Ectodermal cell (in vitro differentiated cells): ENCODE measurements at regions not wholly inside any gene's neighbourhood (a gene's known extent, or its start where the extent isn't known, plus 50 kb on each side); places are given as distances from the start of the nearest gene placed in this dataset.
"Not testable (repeated sequence)": the region's sequence is repeated elsewhere in the genome, so short reads cannot be mapped to it uniquely, and the experiment has no call there.

Source experiments
- H3K27ac ChIP-seq: 2 replicates; pipeline ENCODE4 v1.7.0; 2013; ENCODE audit warnings: mild to moderate bottlenecking, low read depth, low read length; ENCODE audit not compliant: insufficient read depth, poor library complexity, severe bottlenecking
- H3K27me3 ChIP-seq: 2 replicates; pipeline ENCODE4 v1.7.0; 2013; ENCODE audit warnings: mild to moderate bottlenecking, low read length; ENCODE audit not compliant: insufficient read depth, control insufficient read depth, poor library complexity, severe bottlenecking
- H3K36me3 ChIP-seq: one replicate; pipeline ENCODE4 v1.7.0; 2013; ENCODE audit warnings: low read length; ENCODE audit not compliant: control insufficient read depth, insufficient read depth
- H3K4me1 ChIP-seq: one replicate; pipeline ENCODE4 v1.7.0; 2013; ENCODE audit warnings: low read length; ENCODE audit not compliant: control insufficient read depth, insufficient read depth
- H3K4me3 ChIP-seq: 2 replicates; pipeline ENCODE4 v1.7.0; 2013; ENCODE audit warnings: low read depth, low read length, control low read depth; ENCODE audit not compliant: insufficient read depth
- H3K9me3 ChIP-seq: 2 replicates; pipeline ENCODE4 v1.7.0; 2013; ENCODE audit warnings: mild to moderate bottlenecking, low read length, moderate library complexity; ENCODE audit not compliant: control insufficient read depth
- WGBS, 2 experiments: methylation state at CpG; one replicate each; pipeline ENCODE4 v1.1.7; 2013; ENCODE audit warnings: missing lambda C conversion rate in 2 of 2; 5-methylcytosine and 5-hydroxymethylcytosine counted together

DNA sequence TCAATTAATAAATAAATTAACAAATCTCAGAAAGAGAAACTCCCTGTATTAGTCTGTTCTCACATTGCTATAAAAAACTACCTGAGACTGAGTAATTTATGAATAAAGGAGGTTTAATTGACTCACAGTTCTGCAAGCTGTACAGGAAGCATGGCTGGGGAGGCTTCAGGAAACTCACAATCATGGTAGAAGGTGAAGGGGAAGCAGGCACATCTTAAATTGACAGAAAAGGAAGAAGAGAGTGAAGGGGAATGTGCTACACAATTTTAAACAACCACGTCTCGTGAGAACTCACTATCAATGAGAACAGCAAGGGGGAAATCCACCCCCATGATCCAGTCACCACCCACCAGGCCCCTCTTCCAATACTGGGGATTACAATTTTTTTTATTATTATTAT is 358.3 kb upstream of the KIAA1217 start:
- H3K4me1 ChIP-seq, result no peaks in the 10 kb centered on the region
- H3K27me3 ChIP-seq, result no peaks in the 10 kb centered on the region
- 88 to 90% methylated on average over 2 of the region's 2 CpGs for WGBS, 2 experiments
- no peak overlapping the region for H3K27ac ChIP-seq
- H3K9me3 ChIP-seq, result no peaks in the 10 kb centered on the region
- H3K4me3 ChIP-seq, result no peak overlapping the region
- H3K36me3 ChIP-seq, result no peaks in the 10 kb centered on the region

DNA sequence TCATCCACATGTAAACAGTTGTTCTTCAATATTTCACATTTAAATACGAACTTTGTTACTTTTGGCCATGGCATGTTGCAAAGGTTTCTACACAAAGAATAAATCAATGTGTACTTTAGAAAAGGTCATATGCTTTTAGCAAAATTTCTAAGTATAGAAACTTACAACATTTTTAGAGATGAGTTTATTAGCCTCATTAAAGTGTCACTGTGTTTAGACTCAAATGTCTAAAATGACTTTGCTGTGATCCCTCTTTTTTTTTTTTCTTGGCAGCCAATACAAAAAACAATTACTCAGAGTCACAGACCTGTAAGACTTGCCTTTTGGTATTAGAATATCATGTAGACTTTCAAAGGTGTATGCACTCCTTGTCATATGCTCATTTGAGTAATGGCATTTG is 349.3 kb upstream of the KIAA1217 start:
- Histone ChIP-seq H3K9me3 (no peaks in the 10 kb centered on the region), H3K4me3 (no peak overlapping the region), H3K36me3 (no peaks in the 10 kb centered on the region), H3K27me3 (no peaks in the 10 kb centered on the region), H3K4me1 (no peaks in the 10 kb centered on the region), H3K27ac (no peak overlapping the region)
- WGBS, 2 experiments, result 100% methylated on average over 1 of the region's 1 CpG

DNA sequence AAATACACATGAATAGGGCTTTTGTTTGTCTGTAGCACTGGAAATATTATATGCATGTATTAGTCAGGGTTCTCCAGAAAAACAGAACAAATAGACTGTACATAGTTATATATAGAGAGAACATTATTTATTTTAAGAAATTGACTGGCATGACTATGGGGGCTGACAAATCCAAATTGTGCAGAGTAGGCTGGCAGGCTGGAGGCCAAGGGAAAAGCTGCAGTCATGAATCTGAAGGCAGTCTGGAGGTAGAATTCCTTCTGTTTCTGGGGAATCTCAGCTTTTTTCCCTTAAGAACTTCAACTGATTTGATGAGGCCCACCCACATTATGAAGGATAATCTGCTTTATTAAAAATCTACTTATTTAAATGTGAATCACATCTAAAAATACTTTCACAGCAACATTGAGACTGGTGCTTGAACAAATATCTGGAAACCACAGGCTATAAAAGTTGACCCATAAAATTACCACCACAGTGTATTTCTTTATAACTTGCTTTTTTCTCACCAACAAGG is 344.2 kb upstream of the KIAA1217 start:
- Histone ChIP-seq H3K4me1 (no peaks in the 10 kb centered on the region), H3K27ac (no peak overlapping the region), H3K9me3 (no peaks in the 10 kb centered on the region), H3K27me3 (no peaks in the 10 kb centered on the region), H3K36me3 (no peaks in the 10 kb centered on the region), H3K4me3 (no peak overlapping the region)

DNA sequence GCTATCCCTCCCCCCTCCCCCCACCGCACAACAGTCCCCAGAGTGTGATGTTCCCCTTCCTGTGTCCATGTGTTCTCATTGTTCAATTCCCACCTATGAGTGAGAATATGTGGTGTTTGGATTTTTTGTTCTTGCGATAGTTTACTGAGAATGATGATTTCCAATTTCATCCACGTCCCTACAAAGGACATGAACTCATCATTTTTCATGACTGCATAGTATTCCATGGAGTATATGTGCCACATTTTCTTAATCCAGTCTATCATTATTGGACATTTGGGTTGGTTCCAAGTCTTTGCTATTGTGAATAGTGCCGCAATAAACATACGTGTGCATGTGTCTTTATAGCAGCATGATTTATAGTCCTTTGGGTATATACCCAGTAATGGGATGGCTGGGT is 342.0 kb upstream of the KIAA1217 start:
- not testable (repeated sequence) for H3K9me3 ChIP-seq, H3K27me3 ChIP-seq, H3K36me3 ChIP-seq, H3K4me3 ChIP-seq, H3K4me1 ChIP-seq, H3K27ac ChIP-seq
- WGBS, 2 experiments, result 83% methylated on average over 1 of the region's 5 CpGs; no CpG with 5 or more reads in 1 of the 2 experiments

DNA sequence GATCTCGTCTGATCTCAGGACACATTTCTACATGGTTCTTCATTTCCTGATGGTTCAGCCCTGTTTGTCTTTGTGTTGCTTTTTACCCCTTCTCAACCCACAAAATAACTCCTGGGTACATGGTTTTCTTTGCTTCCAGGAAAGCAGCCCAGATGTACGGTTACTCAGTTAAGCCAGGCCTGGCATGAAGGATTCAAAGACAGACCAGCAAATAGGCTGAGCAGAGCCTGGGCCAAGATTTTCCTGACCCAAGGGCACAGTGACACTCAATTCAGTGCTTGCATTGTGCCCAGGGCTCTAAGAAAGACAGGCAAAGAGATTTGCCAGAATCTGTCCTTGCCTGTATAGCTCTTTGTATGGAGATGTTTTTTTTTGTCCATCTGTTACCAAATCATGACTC is 340.8 kb upstream of the KIAA1217 start:
- peaks cover 3% of the 10 kb centered on the region for H3K4me1 ChIP-seq
- H3K27me3 ChIP-seq, result no peaks in the 10 kb centered on the region
- no peak overlapping the region for H3K4me3 ChIP-seq
- no peaks in the 10 kb centered on the region for H3K36me3 ChIP-seq
- H3K27ac ChIP-seq, result no peak overlapping the region
- WGBS, 2 experiments, result 91 to 95% methylated on average over 2 of the region's 2 CpGs
- H3K9me3 ChIP-seq, result no peaks in the 10 kb centered on the region

DNA sequence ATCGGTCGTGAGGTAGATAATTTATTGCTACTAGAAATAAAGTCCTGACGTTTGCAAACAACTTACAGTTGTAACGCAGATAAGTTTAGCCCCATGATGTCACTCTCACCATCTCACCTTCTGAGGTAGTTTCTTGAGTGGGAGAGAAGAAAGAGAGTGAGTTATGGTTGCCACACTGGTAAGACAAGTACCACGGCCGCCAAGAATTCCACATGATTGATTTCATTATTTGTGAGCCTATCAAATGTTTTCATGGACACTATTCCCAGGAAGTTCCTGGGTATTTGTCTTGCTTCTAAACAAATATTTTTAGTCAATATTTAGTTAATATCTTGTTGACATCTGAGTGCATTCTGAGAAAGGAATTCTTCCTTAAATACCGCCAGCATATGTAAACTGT is 339.4 kb upstream of the KIAA1217 start:
- H3K27me3 ChIP-seq, result no peaks in the 10 kb centered on the region
- H3K4me1 ChIP-seq, result peaks cover 3% of the 10 kb centered on the region
- 94 to 97% methylated on average over 6 of the region's 7 CpGs for WGBS, 2 experiments
- no peak overlapping the region for H3K4me3 ChIP-seq
- no peaks in the 10 kb centered on the region for H3K36me3 ChIP-seq
- no peaks in the 10 kb centered on the region for H3K9me3 ChIP-seq
- H3K27ac ChIP-seq, result no peak overlapping the region

DNA sequence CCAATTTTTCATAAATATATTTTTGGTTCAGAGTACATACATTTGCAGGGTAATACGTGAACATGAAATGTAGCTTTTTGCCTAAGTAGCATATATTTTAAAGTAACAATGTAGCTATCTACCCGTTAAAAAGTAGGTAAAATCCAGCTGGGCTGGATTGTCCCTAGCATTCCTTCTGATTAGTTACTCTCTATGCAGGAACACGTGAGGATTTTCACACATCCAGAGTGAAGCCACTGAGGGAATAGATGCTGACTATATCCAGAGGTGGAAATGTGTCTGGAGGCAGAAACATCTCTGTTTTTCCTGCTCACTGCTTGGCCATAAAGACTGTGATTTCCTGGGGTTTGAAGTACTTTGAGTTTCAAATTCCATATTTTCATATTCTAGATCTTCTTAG is 338.9 kb upstream of the KIAA1217 start:
- WGBS, 2 experiments, result 90 to 92% methylated on average over 3 of the region's 3 CpGs
- H3K27ac ChIP-seq, result no peak overlapping the region
- no peaks in the 10 kb centered on the region for H3K36me3 ChIP-seq
- no peaks in the 10 kb centered on the region for H3K27me3 ChIP-seq
- no peaks in the 10 kb centered on the region for H3K9me3 ChIP-seq
- no peak overlapping the region for H3K4me3 ChIP-seq
- peaks cover 3% of the 10 kb centered on the region for H3K4me1 ChIP-seq

DNA sequence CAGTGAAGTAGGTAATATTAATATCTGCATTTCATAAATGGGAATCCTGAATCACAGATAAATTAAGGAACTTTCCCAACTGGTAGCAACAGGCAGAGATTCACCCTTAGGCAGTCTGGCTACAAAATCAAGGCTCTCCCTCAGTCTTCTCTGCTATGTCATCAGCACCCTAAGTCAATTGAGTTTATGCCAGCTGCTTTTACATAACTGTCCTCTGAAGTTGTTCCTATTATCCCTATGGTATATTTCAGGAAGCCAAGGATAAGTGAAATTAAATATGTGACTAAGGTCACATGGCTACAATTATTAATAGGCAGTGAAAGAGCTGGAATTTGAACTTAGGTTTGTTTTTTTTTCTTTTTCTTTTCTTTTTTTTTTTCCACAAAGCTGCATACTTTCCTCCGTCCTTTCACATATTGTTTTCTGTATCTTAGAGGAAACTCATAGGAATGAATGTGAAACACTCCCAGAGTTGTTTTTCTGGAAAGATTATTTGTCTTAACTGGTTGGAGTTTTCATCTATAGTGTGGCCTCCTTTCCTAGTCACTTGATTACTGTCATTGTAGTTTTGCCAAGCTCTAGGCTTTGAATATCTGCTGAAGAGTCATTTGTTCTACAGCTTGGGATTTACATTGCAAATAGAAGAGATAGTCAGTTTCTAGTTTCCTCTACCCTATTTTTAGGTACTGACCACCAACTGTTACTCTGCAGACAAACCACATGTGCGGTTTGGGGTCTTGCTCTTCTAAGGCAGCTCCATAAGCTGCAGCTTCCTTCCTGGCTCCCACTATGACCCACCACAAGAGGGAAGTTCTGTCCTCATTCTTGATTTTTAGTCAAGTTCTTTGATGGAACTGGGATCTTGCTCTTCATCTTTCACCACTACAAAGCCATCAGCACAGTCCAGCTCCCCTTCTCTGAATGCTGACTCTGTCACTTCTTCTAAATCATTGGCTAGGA is 338.0 kb upstream of the KIAA1217 start:
- Histone ChIP-seq H3K4me1 (peaks cover 3% of the 10 kb centered on the region), H3K27me3 (no peaks in the 10 kb centered on the region), H3K9me3 (no peaks in the 10 kb centered on the region), H3K4me3 (no peak overlapping the region), H3K27ac (no peak overlapping the region), H3K36me3 (no peaks in the 10 kb centered on the region)
- WGBS, 2 experiments, result 81 to 85% methylated on average over 1 of the region's 2 CpGs

DNA sequence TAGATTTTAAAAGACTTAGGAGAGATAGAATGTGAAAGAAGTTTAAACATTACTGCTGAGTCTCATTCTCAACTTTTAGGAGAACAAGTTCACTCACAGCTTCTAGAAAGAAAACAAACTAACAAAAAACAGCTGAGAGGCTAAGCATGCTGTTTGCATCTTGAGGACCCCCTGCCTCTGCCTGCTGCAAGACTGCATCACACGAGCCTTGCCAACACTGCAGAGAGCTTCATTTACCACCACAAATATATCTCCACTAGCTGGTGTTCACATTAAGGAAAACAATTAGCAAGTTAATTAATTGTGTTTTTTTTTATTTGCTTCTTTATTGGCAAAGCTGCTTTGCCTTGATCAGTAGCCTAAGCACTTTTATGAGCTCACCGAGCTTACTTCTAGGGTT is 336.6 kb upstream of the KIAA1217 start:
- Histone ChIP-seq H3K27me3 (no peaks in the 10 kb centered on the region), H3K4me1 (peaks cover 3% of the 10 kb centered on the region), H3K36me3 (no peaks in the 10 kb centered on the region), H3K9me3 (no peaks in the 10 kb centered on the region), H3K4me3 (no peak overlapping the region), H3K27ac (no peak overlapping the region)
- 49 to 62% methylated on average over 2 of the region's 2 CpGs for WGBS, 2 experiments

DNA sequence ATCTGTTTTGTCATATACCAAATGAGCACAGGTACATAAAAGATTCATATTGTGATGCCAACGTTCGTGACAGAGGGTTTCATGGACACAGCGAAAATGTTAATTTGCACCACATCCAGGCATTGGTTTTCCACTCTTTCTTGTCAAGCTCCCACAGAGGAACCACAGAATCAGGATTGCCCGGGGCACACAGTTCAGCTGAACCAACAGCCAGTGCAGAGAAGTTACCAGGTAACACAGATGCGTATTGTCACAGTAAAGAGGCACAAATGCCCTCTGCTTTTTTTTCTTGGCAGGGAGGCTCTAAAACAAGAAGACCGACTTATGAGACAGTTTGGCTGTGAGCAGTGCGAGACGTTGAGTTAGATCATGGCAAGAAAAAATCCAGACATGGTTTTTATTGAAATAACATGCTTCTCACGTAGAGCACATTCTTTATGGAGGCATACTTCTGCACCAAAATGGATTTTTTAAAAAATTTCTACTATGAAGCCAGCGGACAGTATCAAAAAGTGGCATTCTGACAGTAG is 331.1 kb upstream of the KIAA1217 start:
- 91 to 92% methylated on average over 10 of the region's 10 CpGs for WGBS, 2 experiments
- Histone ChIP-seq H3K36me3 (no peaks in the 10 kb centered on the region), H3K9me3 (no peaks in the 10 kb centered on the region), H3K27ac (no peak overlapping the region), H3K27me3 (no peaks in the 10 kb centered on the region), H3K4me3 (no peak overlapping the region), H3K4me1 (no peaks in the 10 kb centered on the region)
